ENCODE measurements at regions not wholly inside any gene's neighbourhood (a gene's known extent, or its start where the extent isn't known, plus 50 kb on each side); places are given as distances from the start of the nearest gene placed in this dataset.

GRCh38 chr2:7725171-7725849 lies 808.1 kb downstream of the RNF144A start:
- H3K9me3 Mint-ChIP-seq: peaks cover 3% of the 10 kb centered on the region
- intact Hi-C loops (cut with micrococcal nuclease): loop anchor here (1.0 to 5.0 kb wide), 15 partner anchors 31 to 960 kb away; no protein-coding TSS in a partner anchor
- H3K4me3 Mint-ChIP-seq: peak overlapping the region; percentile 87
- peak overlapping the region; percentile 95 for H3K27ac Mint-ChIP-seq
- peaks cover 38% of the 10 kb centered on the region for H3K36me3 Mint-ChIP-seq (ENCODE audit: low read depth)
- peak; percentile 64 for DNase-seq (ENCODE audit: low spot score)
- H3K27me3 Mint-ChIP-seq (ENCODE audit: insufficient read depth): no peaks in the 10 kb centered on the region
- H3K4me1 Mint-ChIP-seq (ENCODE audit: low read depth): peaks cover 73% of the 10 kb centered on the region

GRCh38 chr2:7725850-7726242 lies 808.6 kb downstream of the RNF144A start:
- Mint-ChIP-seq H3K36me3 (ENCODE audit: low read depth) (peaks cover 43% of the 10 kb centered on the region), H3K4me1 (ENCODE audit: low read depth) (peaks cover 78% of the 10 kb centered on the region), H3K27ac (peak overlapping the region; percentile 95), H3K4me3 (peak overlapping the region; percentile 87), H3K27me3 (ENCODE audit: insufficient read depth) (peaks cover under 1% of the 10 kb centered on the region), H3K9me3 (peaks cover 3% of the 10 kb centered on the region)
- no peak for DNase-seq (ENCODE audit: low spot score)
- intact Hi-C loops (cut with micrococcal nuclease): loop anchor here (1.0 to 5.0 kb wide), 17 partner anchors 19 to 959 kb away; no protein-coding TSS in a partner anchor

GRCh38 chr2:7726989-7727388 lies 809.8 kb downstream of the RNF144A start:
- peaks cover 53% of the 10 kb centered on the region for H3K36me3 Mint-ChIP-seq (ENCODE audit: low read depth)
- peaks cover 3% of the 10 kb centered on the region for H3K9me3 Mint-ChIP-seq
- H3K27me3 Mint-ChIP-seq (ENCODE audit: insufficient read depth): peaks cover 2% of the 10 kb centered on the region
- peak overlapping the region; percentile 95 for H3K27ac Mint-ChIP-seq
- DNase-seq (ENCODE audit: low spot score): no peak
- H3K4me3 Mint-ChIP-seq: peak overlapping the region; percentile 87
- peaks cover 76% of the 10 kb centered on the region for H3K4me1 Mint-ChIP-seq (ENCODE audit: low read depth)
- intact Hi-C loops (cut with micrococcal nuclease): loop anchor here (1.0 to 5.0 kb wide), 5 partner anchors 18 to 954 kb away; no protein-coding TSS in a partner anchor

- peak overlapping the region; percentile 87 for H3K4me3 Mint-ChIP-seq
- H3K27me3 Mint-ChIP-seq (ENCODE audit: insufficient read depth): peaks cover 2% of the 10 kb centered on the region
- peaks cover 80% of the 10 kb centered on the region for H3K4me1 Mint-ChIP-seq (ENCODE audit: low read depth)
- H3K27ac Mint-ChIP-seq: peak overlapping the region; percentile 95
- H3K9me3 Mint-ChIP-seq: no peaks in the 10 kb centered on the region
- no peak for DNase-seq (ENCODE audit: low spot score)
- intact Hi-C loops (cut with micrococcal nuclease): loop anchor here (5.0 kb wide), 3 partner anchors 131 to 526 kb away; no protein-coding TSS in a partner anchor
- H3K36me3 Mint-ChIP-seq (ENCODE audit: low read depth): peaks cover 64% of the 10 kb centered on the region
Measured at GRCh38 chr2:7728388-7728787, 811.2 kb downstream of the RNF144A start.

GRCh38 chr2:7730449-7730848 lies 813.2 kb downstream of the RNF144A start:
- H3K4me1 Mint-ChIP-seq (ENCODE audit: low read depth): peaks cover 66% of the 10 kb centered on the region
- peaks cover 10% of the 10 kb centered on the region for H3K9me3 Mint-ChIP-seq
- H3K4me3 Mint-ChIP-seq: peak overlapping the region; percentile 87
- DNase-seq (ENCODE audit: low spot score): no peak
- intact Hi-C loops (cut with micrococcal nuclease): loop anchor here (1.0 kb wide), 1 partner anchor 43 kb away; no protein-coding TSS in a partner anchor
- peaks cover 70% of the 10 kb centered on the region for H3K36me3 Mint-ChIP-seq (ENCODE audit: low read depth)
- peak overlapping the region; percentile 80 for H3K27ac Mint-ChIP-seq
- peaks cover 2% of the 10 kb centered on the region for H3K27me3 Mint-ChIP-seq (ENCODE audit: insufficient read depth)

GRCh38 chr2:7730990-7731389 lies 813.8 kb downstream of the RNF144A start:
- intact Hi-C loops (cut with micrococcal nuclease): loop anchor here (1.0 kb wide), 1 partner anchor 42 kb away; no protein-coding TSS in a partner anchor
- no peak for DNase-seq (ENCODE audit: low spot score)
- H3K36me3 Mint-ChIP-seq (ENCODE audit: low read depth): peaks cover 76% of the 10 kb centered on the region
- peaks cover 2% of the 10 kb centered on the region for H3K27me3 Mint-ChIP-seq (ENCODE audit: insufficient read depth)
- H3K27ac Mint-ChIP-seq: peak overlapping the region; percentile 80
- peaks cover 10% of the 10 kb centered on the region for H3K9me3 Mint-ChIP-seq
- peak overlapping the region; percentile 87 for H3K4me3 Mint-ChIP-seq
- peaks cover 61% of the 10 kb centered on the region for H3K4me1 Mint-ChIP-seq (ENCODE audit: low read depth)

- H3K4me3 Mint-ChIP-seq: peak overlapping the region; percentile 62
- intact Hi-C loops (cut with micrococcal nuclease): no loop called here
- H3K36me3 Mint-ChIP-seq (ENCODE audit: low read depth): peaks cover 84% of the 10 kb centered on the region
- H3K4me1 Mint-ChIP-seq (ENCODE audit: low read depth): peaks cover 66% of the 10 kb centered on the region
- H3K27ac Mint-ChIP-seq: peak overlapping the region; percentile 77
- peaks cover 2% of the 10 kb centered on the region for H3K27me3 Mint-ChIP-seq (ENCODE audit: insufficient read depth)
- DNase-seq (ENCODE audit: low spot score): no peak
- H3K9me3 Mint-ChIP-seq: peaks cover 18% of the 10 kb centered on the region
Measured at GRCh38 chr2:7732497-7732896, 815.3 kb downstream of the RNF144A start.

- Mint-ChIP-seq H3K4me3 (no peak overlapping the region), H3K9me3 (peaks cover 27% of the 10 kb centered on the region), H3K27ac (no peak overlapping the region), H3K27me3 (ENCODE audit: insufficient read depth) (no peaks in the 10 kb centered on the region), H3K36me3 (ENCODE audit: low read depth) (peaks cover 65% of the 10 kb centered on the region), H3K4me1 (ENCODE audit: low read depth) (peaks cover 43% of the 10 kb centered on the region)
- DNase-seq (ENCODE audit: low spot score): no peak
- intact Hi-C loops (cut with micrococcal nuclease): no loop called here
Measured at GRCh38 chr2:7736646-7737305, 819.6 kb downstream of the RNF144A start.

GRCh38 chr2:7738596-7738995 lies 821.4 kb downstream of the RNF144A start:
- intact Hi-C loops (cut with micrococcal nuclease): no loop called here
- H3K4me1 Mint-ChIP-seq (ENCODE audit: low read depth): peaks cover 42% of the 10 kb centered on the region
- H3K9me3 Mint-ChIP-seq: peaks cover 38% of the 10 kb centered on the region
- H3K4me3 Mint-ChIP-seq: no peak overlapping the region
- no peak for DNase-seq (ENCODE audit: low spot score)
- no peaks in the 10 kb centered on the region for H3K27me3 Mint-ChIP-seq (ENCODE audit: insufficient read depth)
- H3K36me3 Mint-ChIP-seq (ENCODE audit: low read depth): peaks cover 62% of the 10 kb centered on the region
- no peak overlapping the region for H3K27ac Mint-ChIP-seq

- Mint-ChIP-seq H3K27ac (peak overlapping the region; percentile 76), H3K4me3 (no peak overlapping the region), H3K27me3 (ENCODE audit: insufficient read depth) (no peaks in the 10 kb centered on the region), H3K4me1 (ENCODE audit: low read depth) (peaks cover 51% of the 10 kb centered on the region), H3K36me3 (ENCODE audit: low read depth) (peaks cover 63% of the 10 kb centered on the region), H3K9me3 (peaks cover 42% of the 10 kb centered on the region)
- DNase-seq (ENCODE audit: low spot score): no peak
- intact Hi-C loops (cut with micrococcal nuclease): loop anchor here (5.0 kb wide), 3 partner anchors 173 to 313 kb away; no protein-coding TSS in a partner anchor
Measured at GRCh38 chr2:7740114-7740513, 822.9 kb downstream of the RNF144A start.

GRCh38 chr2:7742301-7742700 lies 825.1 kb downstream of the RNF144A start:
- Mint-ChIP-seq H3K9me3 (peaks cover 47% of the 10 kb centered on the region), H3K4me1 (ENCODE audit: low read depth) (peaks cover 48% of the 10 kb centered on the region), H3K27me3 (ENCODE audit: insufficient read depth) (no peaks in the 10 kb centered on the region), H3K4me3 (no peak overlapping the region), H3K27ac (no peak overlapping the region), H3K36me3 (ENCODE audit: low read depth) (peaks cover 51% of the 10 kb centered on the region)
- intact Hi-C loops (cut with micrococcal nuclease): loop anchor here (5.0 kb wide), 3 partner anchors 175 to 315 kb away; no protein-coding TSS in a partner anchor
- no peak for DNase-seq (ENCODE audit: low spot score)

- peak overlapping the region; percentile 8 for H3K4me3 Mint-ChIP-seq
- intact Hi-C loops (cut with micrococcal nuclease): loop anchor here (1.0 to 5.0 kb wide), 6 partner anchors 14 to 318 kb away; no protein-coding TSS in a partner anchor
- H3K36me3 Mint-ChIP-seq (ENCODE audit: low read depth): peaks cover 47% of the 10 kb centered on the region
- peak overlapping the region; percentile 81 for H3K27ac Mint-ChIP-seq
- no peaks in the 10 kb centered on the region for H3K27me3 Mint-ChIP-seq (ENCODE audit: insufficient read depth)
- peaks cover 45% of the 10 kb centered on the region for H3K9me3 Mint-ChIP-seq
- peaks cover 44% of the 10 kb centered on the region for H3K4me1 Mint-ChIP-seq (ENCODE audit: low read depth)
- DNase-seq (ENCODE audit: low spot score): peak; percentile 35
Measured at GRCh38 chr2:7744827-7745226, 827.6 kb downstream of the RNF144A start.

- intact Hi-C loops (cut with micrococcal nuclease): loop anchor here (2.0 kb wide), 2 partner anchors 13 to 19 kb away; no protein-coding TSS in a partner anchor
- peaks cover 45% of the 10 kb centered on the region for H3K9me3 Mint-ChIP-seq
- H3K4me3 Mint-ChIP-seq: no peak overlapping the region
- H3K27me3 Mint-ChIP-seq (ENCODE audit: insufficient read depth): no peaks in the 10 kb centered on the region
- peaks cover 45% of the 10 kb centered on the region for H3K36me3 Mint-ChIP-seq (ENCODE audit: low read depth)
- peak overlapping the region; percentile 81 for H3K27ac Mint-ChIP-seq
- DNase-seq (ENCODE audit: low spot score): no peak
- peaks cover 38% of the 10 kb centered on the region for H3K4me1 Mint-ChIP-seq (ENCODE audit: low read depth)
Measured at GRCh38 chr2:7745369-7745768, 828.2 kb downstream of the RNF144A start.

All from activated T-helper 1 cell treated with anti-CD3 and anti-CD28 coated beads, Interleukin-12 subunit alpha, Interleukin-12 subunit beta, Interleukin-2, Interleukin-4 antibody, amounts not matched to agents 30 ng/mL and 10 ng/mL and 1 ng/mL, durations not matched to agents 14 hours and 24 hours and 36 hours (primary cell).